Activated T-helper 2 cell treated with anti-CD3 and anti-CD28 coated beads, Interferon-gamma antibody, Interleukin-2, Interleukin-4, amounts not matched to agents 10 μg/mL and 5 μg/mL and 100 μg/mL, durations not matched to agents 14 hours and 24 hours and 36 hours (primary cell): ENCODE measurements at regions not wholly inside any gene's neighbourhood (a gene's known extent, or its start where the extent isn't known, plus 50 kb on each side); places are given as distances from the start of the nearest gene placed in this dataset.

Experiments used
- DNase-seq: peaks from one replicate; pipeline ENCODE4 v3.0.0; 2021; ENCODE audit warnings: low spot score
- H3K27ac Mint-ChIP-seq: one replicate; pipeline ENCODE4 v1.8.0; 2021; ENCODE audit warnings: mixed read lengths
- H3K27me3 Mint-ChIP-seq: one replicate; pipeline ENCODE4 v1.8.0; 2021; ENCODE audit warnings: low read depth, mixed read lengths
- H3K36me3 Mint-ChIP-seq: one replicate; pipeline ENCODE4 v1.8.0; 2021; ENCODE audit warnings: low read depth, mixed read lengths
- H3K4me1 Mint-ChIP-seq: one replicate; pipeline ENCODE4 v1.8.0; 2021; ENCODE audit warnings: low read depth, mixed read lengths
- H3K4me3 Mint-ChIP-seq: one replicate; pipeline ENCODE4 v1.8.0; 2021; ENCODE audit warnings: low read depth, mild to moderate bottlenecking, moderate library complexity, mixed read lengths
- H3K9me3 Mint-ChIP-seq: one replicate; pipeline ENCODE4 v1.8.0; 2021; ENCODE audit warnings: mixed read lengths
- intact Hi-C: fragments of 100-400 bp; cut with micrococcal nuclease; formaldehyde crosslinking; loops from one replicate; pipeline ENCODE4 v1.15.1; 2023

DNA sequence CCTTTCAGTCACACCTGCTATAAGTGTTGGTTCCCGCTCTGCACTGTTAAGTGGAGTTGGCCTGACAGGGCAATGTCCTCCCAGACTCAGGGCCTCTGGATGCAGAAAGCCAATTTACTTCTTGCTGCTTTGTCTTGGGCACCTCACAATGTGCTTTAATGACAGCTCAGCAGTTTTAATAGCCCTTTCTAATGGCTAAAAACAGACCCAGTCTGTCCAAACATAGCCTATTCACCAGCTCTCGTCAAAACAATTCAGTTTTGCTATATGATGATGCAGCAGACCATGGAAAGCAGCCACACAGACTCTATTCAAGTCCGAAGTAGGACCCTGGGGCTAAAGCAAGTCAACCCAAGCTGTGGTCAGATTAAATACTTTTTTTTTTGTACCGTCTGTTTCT lies 529.1 kb upstream of the SEMA6A start:
- no peaks in the 10 kb centered on the region for H3K4me1 Mint-ChIP-seq
- H3K36me3 Mint-ChIP-seq: no peaks in the 10 kb centered on the region
- no peak overlapping the region for H3K4me3 Mint-ChIP-seq
- no peaks in the 10 kb centered on the region for H3K9me3 Mint-ChIP-seq
- no peak for DNase-seq
- intact Hi-C loops: no loop called here
- no peaks in the 10 kb centered on the region for H3K27me3 Mint-ChIP-seq
- H3K27ac Mint-ChIP-seq: no peak overlapping the region

DNA sequence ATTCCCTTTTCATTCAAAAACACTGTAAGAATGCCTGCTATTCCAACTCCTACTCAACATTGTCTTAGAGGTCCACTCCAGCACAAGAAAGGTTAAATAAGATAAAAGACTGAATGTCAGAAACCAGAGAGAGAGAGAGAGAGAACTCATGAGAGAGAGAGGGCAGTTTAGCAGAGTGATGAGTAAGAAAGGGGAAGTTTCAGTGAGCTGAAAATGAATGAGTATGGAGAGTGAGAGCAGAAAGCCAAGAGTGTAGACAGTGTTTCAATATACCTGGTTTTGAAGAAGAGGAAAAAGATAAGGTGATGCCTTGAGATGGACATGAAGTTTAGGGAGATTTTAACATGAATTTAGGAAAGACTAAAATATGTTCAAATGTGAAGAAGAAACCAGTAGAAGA lies 528.0 kb upstream of the SEMA6A start:
- no peaks in the 10 kb centered on the region for H3K9me3 Mint-ChIP-seq
- no peak overlapping the region for H3K27ac Mint-ChIP-seq
- intact Hi-C loops: no loop called here
- no peaks in the 10 kb centered on the region for H3K4me1 Mint-ChIP-seq
- H3K27me3 Mint-ChIP-seq: no peaks in the 10 kb centered on the region
- no peak overlapping the region for H3K4me3 Mint-ChIP-seq
- DNase-seq: no peak
- H3K36me3 Mint-ChIP-seq: no peaks in the 10 kb centered on the region

DNA sequence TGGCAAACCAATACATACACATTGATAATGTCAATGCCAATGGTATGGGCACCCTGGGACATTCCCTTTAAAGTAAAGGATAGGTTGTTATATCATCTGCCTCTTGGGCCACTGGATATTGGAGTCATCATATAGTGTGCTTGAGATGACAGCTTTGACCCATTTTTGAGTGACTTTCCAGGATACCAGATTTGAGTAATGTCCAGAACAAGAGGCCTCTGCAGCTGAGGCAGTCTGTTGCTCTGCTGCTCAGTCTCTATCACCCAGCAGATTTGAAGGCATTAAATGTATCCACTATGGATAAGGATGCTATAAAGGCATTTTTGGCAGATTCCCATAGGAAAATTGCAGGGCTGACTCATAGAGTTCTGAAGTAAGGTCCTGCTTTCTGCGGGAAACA lies 525.6 kb upstream of the SEMA6A start:
- no peaks in the 10 kb centered on the region for H3K9me3 Mint-ChIP-seq
- H3K27ac Mint-ChIP-seq: no peak overlapping the region
- H3K4me1 Mint-ChIP-seq: no peaks in the 10 kb centered on the region
- H3K4me3 Mint-ChIP-seq: no peak overlapping the region
- intact Hi-C loops: no loop called here
- H3K27me3 Mint-ChIP-seq: no peaks in the 10 kb centered on the region
- H3K36me3 Mint-ChIP-seq: no peaks in the 10 kb centered on the region
- no peak for DNase-seq

DNA sequence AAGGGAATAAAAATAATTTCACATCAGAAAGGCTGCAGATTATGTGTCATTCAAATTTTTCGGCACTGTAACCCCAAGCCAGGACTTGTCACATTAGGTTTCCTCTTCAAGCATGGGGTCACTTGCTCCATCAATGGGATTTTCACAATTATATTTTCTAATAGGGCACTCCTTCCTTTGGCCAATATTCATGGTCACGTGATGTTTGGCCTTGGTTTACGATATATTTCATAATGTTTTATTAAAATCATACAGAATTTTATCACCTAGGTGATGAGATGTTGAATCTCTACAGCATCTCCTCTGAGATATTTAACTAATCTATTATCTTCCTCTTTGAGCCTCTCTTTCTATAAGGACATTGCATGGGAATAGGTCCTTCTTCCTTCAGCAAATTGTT lies 523.5 kb upstream of the SEMA6A start:
- DNase-seq: no peak
- intact Hi-C loops: no loop called here
- Mint-ChIP-seq H3K4me1 (no peaks in the 10 kb centered on the region), H3K27ac (no peak overlapping the region), H3K4me3 (no peak overlapping the region), H3K9me3 (peaks cover 6% of the 10 kb centered on the region), H3K27me3 (no peaks in the 10 kb centered on the region), H3K36me3 (no peaks in the 10 kb centered on the region)

DNA sequence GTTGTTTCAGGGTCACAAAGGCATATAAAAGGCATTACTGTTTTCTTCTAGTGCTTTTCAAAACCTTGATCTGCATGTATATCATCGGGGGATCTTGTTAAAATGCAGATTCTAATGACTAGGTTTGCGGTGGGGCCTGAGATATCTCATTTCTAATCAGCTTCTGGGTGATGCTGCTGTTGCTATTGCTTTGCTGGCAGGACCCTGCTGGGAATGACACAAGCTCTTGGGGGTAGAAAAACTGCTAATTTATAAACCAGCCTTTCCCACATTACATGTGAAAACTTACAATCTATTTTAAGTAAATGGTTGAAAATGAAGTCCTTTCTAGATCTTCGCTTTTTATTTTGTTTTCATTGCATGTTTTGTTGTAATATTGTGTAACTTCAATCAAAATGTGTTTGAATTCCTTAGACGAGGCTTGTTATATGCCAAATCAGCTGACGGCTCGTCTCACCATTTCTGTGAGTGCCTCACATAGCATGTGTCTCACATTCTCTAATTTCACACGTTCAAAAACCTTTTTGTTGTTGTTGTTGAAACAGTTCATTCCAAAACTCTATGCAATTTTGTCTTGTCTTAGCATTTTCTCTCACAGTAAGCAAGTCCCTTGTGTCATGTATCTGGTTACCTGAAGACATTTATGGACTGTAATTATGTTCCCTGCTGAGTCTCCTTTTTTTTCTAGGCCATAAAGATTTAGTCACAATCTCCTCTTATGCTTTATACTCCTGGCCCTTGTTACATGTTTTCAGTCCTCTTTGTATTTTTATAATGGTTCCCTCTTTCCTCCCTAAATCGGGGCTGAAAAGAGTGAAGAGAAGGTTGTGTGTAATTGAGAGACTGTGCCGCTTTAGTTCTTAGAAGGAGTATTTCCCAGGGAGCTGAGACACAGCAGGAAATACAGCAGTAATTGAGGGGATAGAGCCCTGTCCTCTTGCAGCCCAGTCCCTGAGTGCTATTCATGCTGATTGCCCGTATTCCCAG lies 521.0 kb upstream of the SEMA6A start:
- Mint-ChIP-seq H3K36me3 (no peaks in the 10 kb centered on the region), H3K4me3 (no peak overlapping the region), H3K9me3 (peaks cover 6% of the 10 kb centered on the region), H3K27me3 (no peaks in the 10 kb centered on the region), H3K27ac (no peak overlapping the region), H3K4me1 (no peaks in the 10 kb centered on the region)
- no peak for DNase-seq
- intact Hi-C loops: no loop called here

DNA sequence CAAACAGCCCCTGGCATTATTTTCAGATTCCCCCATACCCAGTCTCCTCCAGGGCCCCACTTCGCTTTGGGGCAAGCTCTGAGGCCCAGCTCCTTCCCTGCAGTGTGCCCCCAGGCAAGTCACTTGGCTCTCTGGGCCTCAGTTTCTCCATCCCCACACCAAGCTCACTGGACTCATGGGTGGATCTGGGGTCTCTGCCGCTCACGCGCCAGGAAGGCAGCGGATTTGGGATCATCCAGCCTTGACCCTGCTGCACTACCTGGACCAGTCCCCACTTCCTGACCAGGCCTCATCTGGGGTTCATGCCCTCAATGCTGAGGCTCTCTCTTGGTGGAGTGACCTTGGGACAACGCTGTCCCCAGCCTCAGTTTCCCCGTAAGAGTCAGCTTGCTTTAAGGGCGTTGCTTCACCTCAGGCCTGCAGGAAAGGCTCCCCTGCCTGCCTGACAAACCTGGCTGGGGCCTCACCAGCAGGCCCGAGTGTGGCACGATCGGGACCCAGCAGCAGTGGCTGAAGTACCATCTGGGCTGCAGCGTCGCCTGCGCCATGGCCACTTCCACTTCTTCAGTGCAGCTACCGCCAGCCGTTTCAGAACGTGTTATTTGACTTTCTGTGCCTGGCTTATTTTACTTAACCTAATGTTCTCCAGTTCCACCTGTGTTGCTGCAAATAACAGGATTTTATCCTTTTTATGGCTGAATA lies 519.6 kb upstream of the SEMA6A start:
- no peaks in the 10 kb centered on the region for H3K36me3 Mint-ChIP-seq
- no peak for DNase-seq
- H3K9me3 Mint-ChIP-seq: peaks cover 6% of the 10 kb centered on the region
- H3K4me3 Mint-ChIP-seq: no peak overlapping the region
- no peaks in the 10 kb centered on the region for H3K4me1 Mint-ChIP-seq
- H3K27ac Mint-ChIP-seq: no peak overlapping the region
- intact Hi-C loops: no loop called here
- H3K27me3 Mint-ChIP-seq: no peaks in the 10 kb centered on the region

DNA sequence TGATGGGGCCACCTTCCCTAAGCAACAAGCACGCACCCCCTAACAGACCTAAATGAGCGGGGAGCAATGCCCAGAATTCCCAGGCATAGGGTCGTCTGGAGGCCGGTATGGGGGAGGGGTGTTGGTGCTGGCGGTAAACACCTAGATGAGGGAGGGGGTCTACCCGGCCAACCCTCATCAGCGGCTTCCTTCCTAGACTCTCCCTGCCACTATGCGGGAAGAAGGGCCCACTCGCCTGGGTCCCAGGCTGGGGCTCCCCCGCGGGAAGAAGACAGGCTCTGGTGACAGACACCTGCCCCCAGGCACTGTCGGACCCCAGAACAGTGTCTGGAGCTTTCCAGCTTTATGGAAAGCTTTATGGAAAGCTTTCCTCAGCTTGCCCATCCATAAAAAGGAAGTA lies 519.0 kb upstream of the SEMA6A start:
- intact Hi-C loops: no loop called here
- no peak for DNase-seq
- no peak overlapping the region for H3K27ac Mint-ChIP-seq

DNA sequence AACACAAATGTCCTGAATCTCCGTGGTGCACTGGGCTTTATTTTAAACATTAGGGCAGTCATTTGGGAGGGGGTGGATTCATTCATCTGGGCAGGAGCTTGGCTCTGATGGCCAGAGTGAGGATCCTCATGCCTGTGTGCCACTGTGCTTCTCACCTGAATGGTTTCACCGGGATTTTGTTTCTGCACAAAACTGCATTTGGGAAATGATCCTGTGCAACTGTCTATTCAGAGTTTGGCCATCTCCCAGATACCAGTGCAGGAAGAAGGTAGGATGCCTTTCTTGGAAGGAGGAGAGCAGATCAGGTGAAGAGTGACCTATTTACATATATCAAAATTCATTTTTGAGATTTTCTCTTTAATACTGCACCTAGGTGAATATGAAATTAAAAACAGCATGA lies 514.4 kb upstream of the SEMA6A start:
- Mint-ChIP-seq H3K9me3 (no peaks in the 10 kb centered on the region), H3K27me3 (no peaks in the 10 kb centered on the region), H3K36me3 (no peaks in the 10 kb centered on the region), H3K27ac (no peak overlapping the region), H3K4me1 (no peaks in the 10 kb centered on the region), H3K4me3 (no peak overlapping the region)
- intact Hi-C loops: no loop called here
- no peak for DNase-seq

More for the DNA sequence above, 519.0 kb upstream of the SEMA6A start:
- Mint-ChIP-seq H3K27me3 (no peaks in the 10 kb centered on the region), H3K4me1 (no peaks in the 10 kb centered on the region), H3K4me3 (no peak overlapping the region), H3K36me3 (no peaks in the 10 kb centered on the region), H3K9me3 (peaks cover 6% of the 10 kb centered on the region)

DNA sequence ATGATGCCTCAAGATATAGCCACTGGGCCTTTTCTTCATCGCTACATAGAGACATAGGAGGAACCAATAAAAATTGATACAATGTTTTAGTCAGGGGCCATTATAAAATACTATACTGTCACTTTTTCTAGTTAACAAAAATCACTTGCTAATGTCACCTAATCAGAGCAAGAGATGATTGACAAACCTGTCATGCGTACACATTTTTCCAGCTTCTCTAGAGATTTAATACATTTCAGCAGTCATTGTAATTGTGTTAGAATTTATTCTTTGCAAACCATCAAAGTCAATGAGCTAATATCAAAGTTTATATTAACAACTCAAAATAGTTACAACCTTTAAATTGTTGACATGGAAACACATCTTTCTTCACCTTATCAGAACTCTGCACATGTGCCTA lies 513.6 kb upstream of the SEMA6A start:
- Mint-ChIP-seq H3K9me3 (no peaks in the 10 kb centered on the region), H3K27me3 (no peaks in the 10 kb centered on the region), H3K4me3 (no peak overlapping the region), H3K4me1 (no peaks in the 10 kb centered on the region), H3K27ac (no peak overlapping the region), H3K36me3 (no peaks in the 10 kb centered on the region)
- no peak for DNase-seq
- intact Hi-C loops: no loop called here

DNA sequence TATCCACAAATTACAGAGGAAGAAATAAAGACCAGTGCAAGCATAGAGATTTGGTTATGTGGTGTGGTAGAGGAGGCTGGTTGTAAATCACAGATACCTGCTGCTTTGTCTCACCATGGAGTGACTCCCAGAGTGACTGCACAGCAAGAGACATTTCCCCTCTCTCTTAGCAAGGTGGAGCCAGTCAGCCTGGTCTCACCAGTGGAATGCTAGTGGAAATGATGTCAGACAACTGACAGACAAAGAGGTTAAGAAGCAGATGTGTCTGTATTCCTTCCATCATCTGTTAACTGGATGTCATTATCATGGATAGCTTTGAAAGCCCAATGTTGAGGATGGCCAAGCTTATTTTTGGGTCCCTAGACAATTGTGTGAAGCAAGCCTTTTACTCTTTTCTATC lies 509.4 kb upstream of the SEMA6A start:
- H3K4me3 Mint-ChIP-seq: no peak overlapping the region
- DNase-seq: no peak
- H3K36me3 Mint-ChIP-seq: no peaks in the 10 kb centered on the region
- H3K27me3 Mint-ChIP-seq: no peaks in the 10 kb centered on the region
- intact Hi-C loops: no loop called here
- no peak overlapping the region for H3K27ac Mint-ChIP-seq
- H3K4me1 Mint-ChIP-seq: no peaks in the 10 kb centered on the region
- H3K9me3 Mint-ChIP-seq: no peaks in the 10 kb centered on the region

DNA sequence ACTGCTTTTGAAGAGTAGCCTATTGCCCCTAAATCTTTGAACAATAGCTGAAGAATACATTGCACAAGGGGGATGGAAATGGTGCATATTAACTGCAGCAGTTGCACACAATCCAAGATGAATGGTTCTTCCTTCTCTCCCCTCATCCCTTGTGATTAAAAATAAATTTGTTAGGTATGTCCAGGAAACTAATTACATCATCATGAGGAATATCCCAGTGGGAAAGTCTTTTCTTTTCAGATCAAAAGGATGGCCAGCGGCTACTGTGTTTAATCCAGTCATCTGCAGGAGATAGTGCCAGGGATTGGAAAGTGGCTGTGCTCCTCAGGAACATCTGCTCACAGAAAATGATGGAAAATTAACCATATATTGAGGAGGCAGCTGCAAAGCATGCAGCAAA lies 508.4 kb upstream of the SEMA6A start:
- no peak for DNase-seq
- Mint-ChIP-seq H3K4me3 (no peak overlapping the region), H3K36me3 (no peaks in the 10 kb centered on the region), H3K9me3 (no peaks in the 10 kb centered on the region), H3K27me3 (no peaks in the 10 kb centered on the region), H3K4me1 (no peaks in the 10 kb centered on the region), H3K27ac (no peak overlapping the region)
- intact Hi-C loops: no loop called here

DNA sequence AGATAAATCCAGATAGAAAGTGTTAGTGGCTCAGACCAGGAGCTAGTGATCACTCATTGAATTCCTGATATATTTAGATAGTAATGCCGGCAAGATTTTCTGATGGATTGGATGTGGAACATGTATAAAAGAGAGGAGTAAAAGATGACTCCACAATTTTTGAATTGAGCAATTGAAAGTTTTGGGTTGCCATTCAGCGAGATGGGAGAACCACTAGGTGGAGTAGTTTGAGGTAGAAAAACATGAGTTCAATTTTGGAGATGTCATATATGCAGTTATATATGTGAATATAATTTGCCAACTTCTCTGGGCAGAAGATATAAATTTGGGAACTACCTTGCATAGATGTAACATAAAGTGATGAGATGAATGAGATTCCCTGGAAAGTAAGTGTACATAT lies 502.5 kb upstream of the SEMA6A start:
- intact Hi-C loops: no loop called here

DNA sequence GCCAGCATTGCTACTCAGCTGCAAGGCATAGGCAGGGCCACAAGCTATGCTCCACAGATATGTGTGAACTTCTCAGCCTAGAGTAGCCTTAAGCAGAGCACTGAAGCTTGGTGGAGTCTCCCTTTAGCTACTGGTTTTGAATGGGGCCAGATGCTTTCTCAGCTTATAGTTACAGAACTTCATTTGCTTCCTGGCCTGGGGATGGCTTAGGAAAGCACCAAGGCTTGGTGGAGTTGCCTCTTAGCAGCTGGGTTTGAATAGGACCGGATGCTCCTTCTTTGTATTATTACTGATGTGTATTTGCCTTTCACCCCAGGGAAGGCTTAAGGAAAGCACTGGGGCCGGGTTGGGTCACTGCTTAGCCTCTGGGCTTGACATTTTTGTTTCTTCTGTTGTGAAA lies 497.8 kb upstream of the SEMA6A start:
- Mint-ChIP-seq H3K9me3 (peaks cover 6% of the 10 kb centered on the region), H3K4me3 (no peak overlapping the region), H3K36me3 (no peaks in the 10 kb centered on the region), H3K27me3 (no peaks in the 10 kb centered on the region), H3K27ac (no peak overlapping the region), H3K4me1 (no peaks in the 10 kb centered on the region)
- intact Hi-C loops: no loop called here
- no peak for DNase-seq

More for the DNA sequence above, 502.5 kb upstream of the SEMA6A start:
- Mint-ChIP-seq H3K9me3 (no peaks in the 10 kb centered on the region), H3K27ac (no peak overlapping the region), H3K4me3 (no peak overlapping the region), H3K27me3 (no peaks in the 10 kb centered on the region), H3K4me1 (no peaks in the 10 kb centered on the region), H3K36me3 (no peaks in the 10 kb centered on the region)
- DNase-seq: no peak
